K562 (cell line): ENCODE measurements at regions not wholly inside any gene's neighbourhood (a gene's known extent, or its start where the extent isn't known, plus 50 kb on each side); places are given as distances from the start of the nearest gene placed in this dataset.

ENCODE experiments used
- ATAC-seq: fragments of 200-7000 bp; cut with Tn5 transposase; 3 replicates; pipeline ENCODE4 v1.9.1; 2020; ENCODE audit warnings: moderate library complexity
- BruUV-seq: library from RNA; stranded (reverse); fragments of 400-500 nt; replicated peaks from 2 replicates; lab custom pipeline; 2021; lab: Mats Ljungman, UMichigan
- CTCF ChIA-PET: fragments of 300-600 bp; formaldehyde crosslinking; extraction: SDS; loops from one replicate; lab custom pipeline; 2021; ENCODE audit warnings: low intra/inter-chr PET ratio; lab: Yijun Ruan, JAX
- POLR2A ChIA-PET: fragments of 300-600, 350-650 bp; sonication (Branson Sonifier 250); formaldehyde crosslinking; extraction: SDS; loops from one replicate; lab custom pipeline; 2021; ENCODE audit warnings: antibody characterized with exemption, inconsistent platforms; lab: Yijun Ruan, JAX
- DNase-seq, 4 experiments: peaks; one replicate each; pipeline versions ENCODE4 v3.0.0 to v3.0.0-alpha.2; 2011 to 2018; ENCODE audit warnings: low spot score in 3 of 4, mixed read lengths in 3 of 4; ENCODE audit errors: extremely low read depth in 1 of 4
- FAIRE-seq: peaks from 2 replicates; lab custom pipeline; 2011; peaks lifted over from hg19 to GRCh38; lab: Jason Lieb, UNC
- H2AFZ ChIP-seq: 2 replicates; pipeline ENCODE4 v1.6.0; 2011; ENCODE audit warnings: low read depth, low read length, control low read depth, inconsistent platforms
- H3K27ac ChIP-seq: fragments of 200-600 bp; 3 replicates; pipeline ENCODE4 v1.8.0; 2011; ENCODE audit warnings: low read depth, mild to moderate bottlenecking, control low read depth, inconsistent platforms, low read length, moderate library complexity, mixed read lengths; ENCODE audit errors: extremely low read depth
- H3K27me3 ChIP-seq, 2 experiments: fragments of 300-600 bp in 1 of 2; 2 replicates in 1 of 2; 3 replicates in 1 of 2; pipeline versions ENCODE4 v1.6.0 to v1.8.0; 2011; ENCODE audit warnings: inconsistent platforms in 2 of 2, low read length in 2 of 2, mild to moderate bottlenecking in 1 of 2, mixed read lengths in 1 of 2, moderate library complexity in 1 of 2; ENCODE audit not compliant: control insufficient read depth in 2 of 2, insufficient read depth in 2 of 2
- H3K36me3 ChIP-seq: fragments of 300-600 bp; 3 replicates; pipeline ENCODE4 v1.8.0; 2011; ENCODE audit warnings: mild to moderate bottlenecking, low read length, inconsistent platforms; ENCODE audit not compliant: control insufficient read depth, insufficient read depth
- H3K4me1 ChIP-seq, 2 experiments: fragments of 200-600 bp in 1 of 2; replicated peaks in 1 of 2; 2 replicates in 1 of 2; 3 replicates in 1 of 2; pipeline versions ENCODE4 v1.5.1 to v1.8.0; 2011; ENCODE audit warnings: inconsistent platforms in 2 of 2, low read length in 2 of 2, mild to moderate bottlenecking in 1 of 2, mixed read lengths in 1 of 2, moderate library complexity in 1 of 2; ENCODE audit not compliant: control insufficient read depth in 2 of 2, insufficient read depth in 2 of 2
- H3K4me2 ChIP-seq: 2 replicates; pipeline ENCODE4 v1.6.1; 2011; ENCODE audit warnings: low read length, control low read depth, inconsistent platforms, mixed read lengths; ENCODE audit not compliant: insufficient read depth
- H3K4me3 ChIP-seq: fragments of 200-600 bp; sonication (generic), shearing (Covaris generic); 2 replicates; pipeline ENCODE4 v1.5.1; 2016; ENCODE audit warnings: control low read depth, inconsistent platforms
- H3K79me2 ChIP-seq: fragments of 200-600 bp; 3 replicates; pipeline ENCODE4 v1.8.0; 2011; ENCODE audit warnings: low read length, inconsistent platforms; ENCODE audit not compliant: control insufficient read depth, insufficient read depth
- H3K9ac ChIP-seq, 2 experiments: 2 replicates each; pipeline versions ENCODE4 v1.6.0 to v1.6.1; 2011; ENCODE audit warnings: low read depth in 2 of 2, low read length in 2 of 2, control low read depth in 1 of 2, inconsistent platforms in 1 of 2, mild to moderate bottlenecking in 1 of 2, mixed read lengths in 1 of 2; ENCODE audit not compliant: insufficient read depth in 1 of 2
- H3K9me1 ChIP-seq: one replicate; pipeline ENCODE4 v1.6.0; 2011; ENCODE audit warnings: inconsistent platforms, mild to moderate bottlenecking, low read length, moderate library complexity; ENCODE audit not compliant: control insufficient read depth, insufficient read depth
- H3K9me3 ChIP-seq: replicated peaks from 2 replicates; pipeline ENCODE4 v1.5.1; 2011; ENCODE audit warnings: low read depth, low read length, inconsistent platforms; ENCODE audit not compliant: control insufficient read depth, insufficient read depth
- H4K20me1 ChIP-seq: replicated peaks from 2 replicates; pipeline ENCODE4 v1.6.1; 2011; ENCODE audit warnings: low read length, inconsistent platforms, mixed read lengths; ENCODE audit not compliant: control insufficient read depth, insufficient read depth
- DMBX1 ChIP-seq: fragments of 250-450 bp; sonication (Bioruptor Pico); IDR thresholded peaks from 2 replicates; pipeline ENCODE4 v1.8.0; 2022; ENCODE audit warnings: inconsistent platforms, mild to moderate bottlenecking, moderate library complexity, borderline replicate concordance
- E2F1 ChIP-seq: sonication (generic); formaldehyde crosslinking; IDR thresholded peaks from 2 replicates; pipeline ENCODE4 v1.8.1; 2023; ENCODE audit warnings: mild to moderate bottlenecking, missing genetic modification reagents, moderate library complexity
- GTF3C2 ChIP-seq: IDR thresholded peaks from 3 replicates; pipeline ENCODE4 v1.6.1; 2011; ENCODE audit warnings: borderline replicate concordance, mild to moderate bottlenecking, moderate library complexity; ENCODE audit not compliant: insufficient read length; ENCODE audit errors: extremely low read depth
- MXD1 ChIP-seq: fragments of 250-450 bp; sonication (Bioruptor Pico); IDR thresholded peaks from 2 replicates; pipeline ENCODE4 v1.8.0; 2021; ENCODE audit warnings: borderline replicate concordance, mild to moderate bottlenecking, moderate library complexity; ENCODE audit not compliant: poor library complexity, severe bottlenecking
- NKRF ChIP-seq: fragments of 450-650 bp; IDR thresholded peaks from 2 replicates; pipeline ENCODE4 v1.6.1; 2016; ENCODE audit warnings: borderline replicate concordance
- PREB ChIP-seq: sonication (generic); formaldehyde crosslinking; IDR thresholded peaks from 2 replicates; pipeline ENCODE4 v1.8.1; 2023; ENCODE audit warnings: mild to moderate bottlenecking, missing genetic modification reagents
- STAT5A ChIP-seq: IDR thresholded peaks from 2 replicates; pipeline ENCODE4 v1.6.1; 2012; ENCODE audit warnings: low read length, inconsistent platforms, borderline replicate concordance
- THAP7 ChIP-seq: fragments of 250-450 bp; sonication (Bioruptor Pico); IDR thresholded peaks from 2 replicates; pipeline ENCODE4 v1.5.0; 2021
- ZNF280B ChIP-seq: fragments of 250-450 bp; sonication (Bioruptor Pico); IDR thresholded peaks from 2 replicates; pipeline ENCODE4 v1.5.1; 2021; ENCODE audit warnings: mild to moderate bottlenecking
- ZNF354B ChIP-seq: fragments of 250-450 bp; sonication (Bioruptor Pico); IDR thresholded peaks from 2 replicates; pipeline ENCODE4 v1.4.0; 2020
- ZNF766 ChIP-seq: fragments of 200-800 bp; sonication (Bioruptor generic); conservative IDR thresholded peaks from 2 replicates; pipeline ENCODE4 v1.6.1; 2016; ENCODE audit warnings: missing genetic modification characterization, missing compliant biosample characterization
- ZSCAN32 ChIP-seq: fragments of 450-650 bp; formaldehyde crosslinking; IDR thresholded peaks from 2 replicates; pipeline ENCODE4 v1.4.0; 2020; ENCODE audit warnings: mild to moderate bottlenecking, moderate library complexity
- WGBS: fragments of 100-300 bp; shearing (Covaris generic); methylation state at CpG from one replicate; pipeline ENCODE4 v1.1.6; 2016; ENCODE audit warnings: low coverage, mixed read lengths; ENCODE audit not compliant: insufficient coverage; ENCODE audit errors: missing lambda C conversion rate; 5-methylcytosine and 5-hydroxymethylcytosine counted together
- in situ Hi-C: fragments of 300-500 bp; cut with MboI; formaldehyde crosslinking; loops from 4 replicates; pipeline ENCODE4 v1.15.0; 2018; ENCODE audit warnings: inconsistent platforms, mixed read lengths
- intact Hi-C: fragments of 100-400 bp; cut with micrococcal nuclease; formaldehyde crosslinking; loops from 2 replicates; pipeline ENCODE4 v1.14.2; 2022

GRCh38 chr9:89920131-89920530, 315.3 kb downstream of the GADD45G start:
- Histone ChIP-seq H3K4me3 (no peak overlapping the region), H3K4me2 (no peak overlapping the region), H3K4me1 (no peaks in the 10 kb centered on the region; a peak in 1 of 5 replicates), H3K79me2 (no peaks in the 10 kb centered on the region), H3K9me1 (no peaks in the 10 kb centered on the region), H2AFZ (no peak overlapping the region), H3K27ac (no peak overlapping the region), H3K9ac (no peak overlapping the region), H3K9me3 (no peaks in the 10 kb centered on the region), H3K36me3 (no peaks in the 10 kb centered on the region), H4K20me1 (no peaks in the 10 kb centered on the region), H3K27me3 (peaks cover 0 to 21% of the 10 kb centered on the region in 2 experiments; a peak in 2 of 5 replicates)
- WGBS, result 0% methylated on average over 2 of the region's 5 CpGs
- ChIA-PET POLR2A (no interaction called here), CTCF (no interaction called here)
- BruUV-seq, result no TSS peak
- intact Hi-C loops, result no loop called here
- no peak for ATAC-seq
- DNase-seq, result no peak
- no peak for FAIRE-seq
- in situ Hi-C loops, result no loop called here
- no peak for TF ChIP-seq MXD1 (CRISPR knock-in tag)
- no peak for TF ChIP-seq PREB (CRISPR knock-in tag)
- no peak for TF ChIP-seq ZSCAN32
- TF ChIP-seq ZNF354B, result no peak
- no peak for TF ChIP-seq STAT5A
- no peak for TF ChIP-seq ZNF280B
- no peak for TF ChIP-seq THAP7 (CRISPR knock-in tag)
- TF ChIP-seq NKRF, result no peak
- no peak for TF ChIP-seq E2F1 (CRISPR knock-in tag)
- TF ChIP-seq DMBX1 (CRISPR knock-in tag), result no peak
- TF ChIP-seq ZNF766, result no peak
- TF ChIP-seq GTF3C2, result no peak
